GM21723 (cell line): ENCODE measurements at regions not wholly inside any gene's neighbourhood (a gene's known extent, or its start where the extent isn't known, plus 50 kb on each side); places are given as distances from the start of the nearest gene placed in this dataset.

Source experiments
- ATAC-seq: cut with Tn5 transposase; IDR thresholded peaks from one replicate; pipeline ENCODE4 v1.9.1; 2021; ENCODE audit warnings: mild to moderate bottlenecking, moderate library complexity; ENCODE audit not compliant: unreplicated experiment

DNA sequence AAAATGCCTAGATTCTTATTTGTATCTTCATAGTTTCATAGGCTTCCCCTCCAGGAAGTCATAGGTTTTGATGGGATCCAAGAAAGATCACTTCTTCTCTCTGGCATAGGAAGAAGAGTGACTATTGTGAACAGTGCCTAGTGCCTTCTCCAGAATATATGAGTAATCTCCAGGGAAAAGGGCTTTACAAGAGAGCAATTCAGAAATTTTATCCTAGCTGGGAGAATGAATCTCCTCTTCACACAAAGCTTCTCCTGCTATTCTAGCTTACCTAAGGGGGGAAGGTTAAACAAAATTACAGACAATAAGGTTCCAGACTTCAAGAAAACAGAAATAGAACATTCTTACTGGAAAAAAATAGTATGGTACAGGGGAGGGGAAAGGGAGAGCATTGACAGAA is 1193.3 kb upstream of the CDH6 start:
- no peak for ATAC-seq

GRCh38 chr5:29995154-29995553 is 1198.3 kb upstream of the CDH6 start:
- no peak for ATAC-seq

DNA sequence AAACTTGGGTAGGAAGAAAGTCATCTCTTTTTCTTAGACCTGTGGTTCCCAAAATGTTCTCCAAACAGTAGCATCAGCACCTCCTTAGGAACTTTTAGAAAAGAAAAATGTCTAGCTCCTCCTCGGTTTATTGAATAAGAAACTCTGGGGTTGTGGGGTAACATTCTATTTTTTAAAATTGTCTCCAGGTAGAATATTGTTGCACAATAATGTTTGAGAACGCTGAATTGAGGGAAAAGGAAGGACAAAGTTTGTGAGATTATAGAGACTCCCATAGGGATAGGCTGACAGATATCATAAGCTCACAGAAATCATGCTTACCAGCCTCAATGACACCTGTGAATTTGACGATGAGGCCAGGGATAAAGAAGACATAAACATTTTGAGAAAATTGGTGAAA is 1199.0 kb upstream of the CDH6 start:
- ATAC-seq, result no peak

- ATAC-seq, result no peak
These were observed 1200.2 kb upstream of the CDH6 start for GRCh38 chr5:29993286-29993685.

DNA sequence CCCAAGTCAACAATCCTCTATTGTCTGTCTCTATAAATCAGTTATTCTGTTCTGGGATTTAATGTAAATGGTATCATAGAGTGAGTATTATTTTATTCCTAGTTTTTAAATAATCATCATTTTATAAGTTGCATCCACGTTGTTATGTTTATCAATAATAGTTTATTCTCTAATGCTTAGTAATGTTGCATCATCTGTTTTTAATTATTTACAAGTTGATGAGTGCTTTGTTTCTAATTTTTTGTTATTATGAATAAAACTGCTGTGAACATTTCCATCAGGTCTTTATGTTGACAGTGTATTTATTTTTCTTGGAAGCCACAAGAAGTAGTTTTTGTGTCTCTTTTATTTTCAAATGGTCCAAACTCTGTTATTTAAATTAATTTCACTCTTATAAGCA is 1201.2 kb upstream of the CDH6 start:
- no peak for ATAC-seq

GRCh38 chr5:29990681-29991080 is 1202.8 kb upstream of the CDH6 start:
- ATAC-seq, result no peak

- no peak for ATAC-seq
These were observed 1209.3 kb upstream of the CDH6 start for GRCh38 chr5:29984156-29984540.

DNA sequence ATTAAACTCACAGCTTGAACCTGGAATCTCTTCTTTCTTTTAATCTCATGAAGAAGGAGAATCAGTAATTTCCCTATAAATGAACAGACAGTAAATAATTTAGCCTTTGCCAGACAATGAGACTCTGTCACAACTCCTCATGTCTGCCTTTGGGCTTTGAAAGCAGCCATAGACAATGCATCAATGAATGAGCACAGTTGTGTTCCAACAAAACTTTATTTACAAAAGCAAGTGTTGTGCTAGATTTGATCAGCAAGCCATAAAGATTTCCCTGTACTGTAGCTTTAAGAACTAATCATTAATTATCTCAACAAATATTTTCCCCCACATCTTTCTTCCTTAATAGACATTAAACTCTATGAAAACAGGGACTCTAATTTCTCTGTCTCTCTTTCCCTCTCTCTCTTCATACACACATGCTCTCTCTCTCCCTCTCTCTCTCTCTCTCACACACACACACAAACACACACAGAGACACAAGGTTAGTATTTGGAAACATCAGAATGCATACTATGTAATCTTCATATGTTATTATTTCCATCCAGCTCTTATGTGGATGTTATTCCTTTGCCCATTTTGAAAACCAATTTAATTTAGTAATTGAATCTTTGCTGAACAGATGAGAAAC is 1209.8 kb upstream of the CDH6 start:
- ATAC-seq, result no peak

DNA sequence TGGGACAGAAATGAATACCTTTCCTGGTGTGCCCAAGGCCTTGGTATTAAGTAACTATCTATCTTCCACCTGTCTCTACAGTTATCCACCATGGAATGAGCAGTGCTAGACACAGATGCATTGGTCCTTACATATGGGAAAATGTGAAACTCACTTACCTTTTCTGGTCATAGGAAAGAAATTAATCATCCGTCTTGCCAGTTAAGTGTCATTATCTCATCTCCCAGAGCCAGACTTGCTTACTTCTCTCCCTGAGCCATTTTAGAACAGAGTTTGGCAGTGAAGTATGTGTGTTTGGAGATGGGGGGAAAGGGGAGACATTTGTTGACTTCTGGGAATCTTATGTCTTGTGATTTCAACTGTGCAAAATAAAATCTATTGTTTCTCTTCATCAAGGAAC is 1211.0 kb upstream of the CDH6 start:
- ATAC-seq, result no peak

GRCh38 chr5:29972597-29972996 is 1220.9 kb upstream of the CDH6 start:
- ATAC-seq, result no peak

DNA sequence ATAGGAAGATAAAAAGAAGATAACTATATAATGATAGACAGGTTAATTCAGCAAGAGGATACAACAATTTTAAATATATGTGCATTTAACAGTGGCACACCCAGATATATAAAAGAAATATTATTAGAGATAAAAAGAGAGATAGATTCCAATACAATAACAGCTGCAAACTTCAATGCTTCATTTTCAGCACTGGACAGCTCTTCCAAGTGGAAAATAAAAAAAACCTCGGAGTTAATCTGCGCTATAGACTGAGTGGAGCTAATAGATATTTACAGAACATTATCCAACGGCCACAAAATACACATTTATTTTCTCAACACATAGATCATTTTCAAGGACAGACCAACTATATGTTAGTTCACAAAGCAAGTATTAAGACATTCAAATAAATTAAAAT is 1229.5 kb upstream of the CDH6 start:
- ATAC-seq, result no peak

GRCh38 chr5:29960323-29960722 is 1233.2 kb upstream of the CDH6 start:
- no peak for ATAC-seq

DNA sequence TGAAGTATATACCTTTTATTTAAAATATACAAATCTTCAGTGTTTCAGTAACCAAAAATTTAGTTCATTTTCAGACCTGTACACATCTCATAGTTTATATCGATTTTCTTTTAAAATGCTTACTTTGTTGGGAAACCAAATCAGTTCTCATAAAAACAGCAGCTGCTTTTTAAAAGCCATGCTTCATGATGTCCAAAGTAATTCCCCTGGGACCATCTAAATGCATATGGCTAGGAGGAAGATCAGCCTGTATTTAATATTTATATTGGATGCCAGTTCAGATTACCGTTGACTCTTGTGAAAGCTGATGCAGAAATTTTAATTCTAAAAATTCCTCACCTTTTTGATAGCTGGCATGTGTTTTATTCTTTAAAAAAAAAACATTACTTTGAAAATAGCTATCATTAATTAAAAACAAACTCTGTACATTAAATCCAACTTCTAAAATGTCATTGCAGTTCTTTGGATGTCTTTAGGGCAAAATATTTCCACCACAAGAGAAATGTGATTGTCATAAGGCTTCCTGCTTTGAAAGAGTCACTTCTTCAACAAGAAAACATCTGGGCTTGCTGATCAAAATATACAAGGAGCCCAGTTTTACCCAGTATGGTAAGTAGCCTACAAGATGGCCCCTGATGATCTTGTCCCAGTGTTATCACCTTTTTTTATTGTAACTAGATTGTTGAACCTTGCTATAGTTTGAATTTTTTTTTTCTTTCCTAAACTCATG is 1242.9 kb upstream of the CDH6 start:
- ATAC-seq, result no peak

DNA sequence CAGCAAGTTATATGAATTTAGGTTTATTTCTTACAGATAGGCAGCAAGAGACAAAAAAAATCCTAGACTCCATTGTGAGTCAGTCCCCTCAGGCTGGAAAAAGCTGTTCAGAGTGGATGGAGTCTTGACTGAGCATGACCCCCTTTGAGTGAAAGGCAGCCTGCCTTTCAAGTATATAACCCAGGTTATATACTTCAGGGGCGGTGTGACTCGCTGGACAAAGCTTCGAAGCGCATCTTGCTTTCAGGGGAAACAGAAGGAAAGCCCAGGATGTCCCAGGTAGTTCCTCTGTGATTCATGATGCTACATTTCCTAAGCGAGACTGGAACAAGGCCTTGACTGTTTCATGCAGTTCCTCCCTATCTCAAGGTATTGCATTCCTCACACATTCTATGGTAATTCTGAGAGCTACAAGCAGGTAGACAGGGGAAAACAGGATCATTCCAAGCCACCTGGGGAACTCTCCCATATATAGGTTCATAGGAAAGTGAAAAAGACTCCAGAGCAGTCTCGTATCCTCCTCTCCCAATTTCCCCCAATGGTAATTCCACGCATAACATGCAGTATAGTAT is 1244.1 kb upstream of the CDH6 start:
- ATAC-seq, result no peak

GRCh38 chr5:29944327-29944726 is 1249.2 kb upstream of the CDH6 start:
- ATAC-seq, result no peak

DNA sequence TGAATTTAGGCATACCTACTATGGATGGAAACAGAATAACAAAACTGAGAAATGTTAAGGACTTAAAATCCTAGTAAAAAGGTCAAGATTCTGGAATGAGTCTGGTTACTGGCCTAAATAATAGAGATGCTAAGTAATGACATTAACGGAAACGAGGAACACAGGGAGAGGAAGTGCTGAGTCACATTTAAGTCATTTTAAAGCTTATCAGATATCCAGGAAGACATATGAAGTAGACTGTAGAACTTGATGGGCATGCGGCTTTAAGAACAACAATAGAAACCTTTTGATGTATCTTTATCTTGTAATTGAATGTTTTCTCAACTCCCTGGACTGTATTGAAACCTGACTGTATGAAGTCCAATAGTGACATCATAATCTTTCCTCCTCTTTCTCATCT is 1251.4 kb upstream of the CDH6 start:
- ATAC-seq, result no peak

DNA sequence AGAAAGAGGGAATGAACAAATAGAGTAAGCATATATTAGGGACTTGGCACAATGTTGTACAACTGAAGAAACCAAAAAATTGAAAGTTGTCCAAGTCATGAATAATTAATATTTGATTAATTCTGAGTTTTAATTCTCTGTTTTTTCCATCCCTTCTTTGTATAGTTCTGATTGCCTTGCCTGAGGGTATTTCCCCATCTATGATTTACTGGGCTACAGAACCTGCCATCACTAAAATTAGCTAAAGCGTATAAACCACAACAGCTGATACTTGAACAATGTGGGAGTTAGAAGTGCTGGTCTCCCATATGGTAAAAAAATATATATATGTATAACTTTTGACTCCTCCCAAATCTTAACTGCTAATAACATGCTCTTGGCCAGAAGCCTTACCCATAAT is 1253.5 kb upstream of the CDH6 start:
- no peak for ATAC-seq

DNA sequence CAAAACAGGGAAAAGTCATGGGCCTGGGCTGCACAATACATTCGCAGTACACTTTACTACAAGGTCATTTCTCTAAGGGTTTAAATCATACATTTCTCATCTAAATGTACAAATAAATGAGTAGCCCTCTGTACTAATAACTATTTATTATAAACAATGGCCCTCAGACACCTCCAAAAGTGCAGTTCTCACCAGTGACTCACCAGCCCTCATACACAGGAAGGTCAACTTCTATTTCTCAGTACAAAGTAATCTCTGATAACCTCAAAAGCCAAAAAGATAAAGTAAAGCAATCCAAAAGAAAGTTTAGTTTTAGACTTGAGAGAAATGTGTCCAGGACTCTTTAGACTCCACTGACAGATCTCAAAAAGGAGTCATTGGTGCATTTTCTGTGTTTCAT is 1258.1 kb upstream of the CDH6 start:
- no peak for ATAC-seq

DNA sequence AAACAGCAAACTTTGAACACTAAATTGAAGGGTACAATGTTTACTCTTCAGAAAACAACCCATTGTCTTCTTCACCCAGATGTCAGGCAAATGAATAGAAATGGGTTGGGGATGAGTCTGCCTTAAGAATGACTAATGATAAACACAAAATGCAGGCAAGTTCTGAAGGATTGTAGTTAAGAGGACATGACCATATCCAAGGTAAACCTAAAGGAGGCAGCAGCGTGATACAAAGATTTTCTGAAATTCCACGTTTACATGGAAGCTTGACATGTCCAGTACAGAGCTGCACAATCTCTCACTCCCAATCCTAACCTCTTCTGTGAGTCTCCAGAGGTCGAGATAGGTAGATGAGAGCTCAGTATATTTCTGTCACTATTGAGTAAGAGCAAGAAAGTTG is 1263.2 kb upstream of the CDH6 start:
- no peak for ATAC-seq

- ATAC-seq, result no peak
These were observed 1269.4 kb upstream of the CDH6 start for GRCh38 chr5:29924107-29924506.

- no peak for ATAC-seq
These were observed 1287.7 kb upstream of the CDH6 start for GRCh38 chr5:29905626-29906353.

GRCh38 chr5:29902859-29903258 is 1290.6 kb upstream of the CDH6 start:
- ATAC-seq, result no peak
